ENCODE measurements at regions not wholly inside any gene's neighbourhood (a gene's known extent, or its start where the extent isn't known, plus 50 kb on each side); places are given as distances from the start of the nearest gene placed in this dataset.

GRCh38 chr7:25821225-25821624 lies 330.8 kb upstream of the NFE2L3 start:
- Histone ChIP-seq H3K4me3 (ENCODE audit: low read length) (no peak overlapping the region), H3K9me3 (ENCODE audit: low read depth, low read length) (no peaks in the 10 kb centered on the region), H3K4me1 (ENCODE audit: insufficient read depth, low read length) (no peaks in the 10 kb centered on the region), H3K27me3 (ENCODE audit: insufficient read depth, low read length) (peaks cover 7% of the 10 kb centered on the region)

- Histone ChIP-seq H3K9me3 (ENCODE audit: low read depth, low read length) (no peaks in the 10 kb centered on the region), H3K4me1 (ENCODE audit: insufficient read depth, low read length) (no peaks in the 10 kb centered on the region), H3K4me3 (ENCODE audit: low read length) (no peak overlapping the region), H3K27me3 (ENCODE audit: insufficient read depth, low read length) (peaks cover 7% of the 10 kb centered on the region)
Observed at GRCh38 chr7:25822823-25823222, 329.2 kb upstream of the NFE2L3 start.

GRCh38 chr7:25823571-25823970 lies 328.4 kb upstream of the NFE2L3 start:
- no peaks in the 10 kb centered on the region for H3K9me3 ChIP-seq (ENCODE audit: low read depth, low read length)
- H3K4me3 ChIP-seq (ENCODE audit: low read length) = no peak overlapping the region
- H3K4me1 ChIP-seq (ENCODE audit: insufficient read depth, low read length) = no peaks in the 10 kb centered on the region
- peaks cover 7% of the 10 kb centered on the region for H3K27me3 ChIP-seq (ENCODE audit: insufficient read depth, low read length)

- Histone ChIP-seq H3K9me3 (ENCODE audit: low read depth, low read length) (no peaks in the 10 kb centered on the region), H3K4me3 (ENCODE audit: low read length) (no peak overlapping the region)
Observed at GRCh38 chr7:25828468-25828867, 323.5 kb upstream of the NFE2L3 start.

GRCh38 chr7:25829663-25830062 lies 322.3 kb upstream of the NFE2L3 start:
- H3K4me3 ChIP-seq (ENCODE audit: low read length) = no peak overlapping the region
- no peaks in the 10 kb centered on the region for H3K9me3 ChIP-seq (ENCODE audit: low read depth, low read length)
- no peaks in the 10 kb centered on the region for H3K4me1 ChIP-seq (ENCODE audit: insufficient read depth, low read length)
- no peaks in the 10 kb centered on the region for H3K27me3 ChIP-seq (ENCODE audit: insufficient read depth, low read length)

More at GRCh38 chr7:25828468-25828867, 323.5 kb upstream of the NFE2L3 start:
- no peaks in the 10 kb centered on the region for H3K4me1 ChIP-seq (ENCODE audit: insufficient read depth, low read length)
- no peaks in the 10 kb centered on the region for H3K27me3 ChIP-seq (ENCODE audit: insufficient read depth, low read length)

- Histone ChIP-seq H3K4me3 (ENCODE audit: low read length) (no peak overlapping the region), H3K9me3 (ENCODE audit: low read depth, low read length) (no peaks in the 10 kb centered on the region), H3K27me3 (ENCODE audit: insufficient read depth, low read length) (no peaks in the 10 kb centered on the region), H3K4me1 (ENCODE audit: insufficient read depth, low read length) (no peaks in the 10 kb centered on the region)
Observed at GRCh38 chr7:25830215-25830614, 321.8 kb upstream of the NFE2L3 start.

- Histone ChIP-seq H3K27me3 (ENCODE audit: insufficient read depth, low read length) (no peaks in the 10 kb centered on the region), H3K4me3 (ENCODE audit: low read length) (no peak overlapping the region), H3K9me3 (ENCODE audit: low read depth, low read length) (no peaks in the 10 kb centered on the region), H3K4me1 (ENCODE audit: insufficient read depth, low read length) (no peaks in the 10 kb centered on the region)
Observed at GRCh38 chr7:25831062-25831691, 320.8 kb upstream of the NFE2L3 start.

GRCh38 chr7:25831831-25832411 lies 320.1 kb upstream of the NFE2L3 start:
- Histone ChIP-seq H3K9me3 (ENCODE audit: low read depth, low read length) (no peaks in the 10 kb centered on the region), H3K27me3 (ENCODE audit: insufficient read depth, low read length) (no peaks in the 10 kb centered on the region), H3K4me1 (ENCODE audit: insufficient read depth, low read length) (no peaks in the 10 kb centered on the region), H3K4me3 (ENCODE audit: low read length) (no peak overlapping the region)

- Histone ChIP-seq H3K4me3 (ENCODE audit: low read length) (no peak overlapping the region), H3K4me1 (ENCODE audit: insufficient read depth, low read length) (no peaks in the 10 kb centered on the region), H3K9me3 (ENCODE audit: low read depth, low read length) (no peaks in the 10 kb centered on the region), H3K27me3 (ENCODE audit: insufficient read depth, low read length) (no peaks in the 10 kb centered on the region)
Observed at GRCh38 chr7:25832456-25832855, 319.5 kb upstream of the NFE2L3 start.

GRCh38 chr7:25832929-25833328 lies 319.1 kb upstream of the NFE2L3 start:
- no peak overlapping the region for H3K4me3 ChIP-seq (ENCODE audit: low read length)
- no peaks in the 10 kb centered on the region for H3K9me3 ChIP-seq (ENCODE audit: low read depth, low read length)
- no peaks in the 10 kb centered on the region for H3K4me1 ChIP-seq (ENCODE audit: insufficient read depth, low read length)
- no peaks in the 10 kb centered on the region for H3K27me3 ChIP-seq (ENCODE audit: insufficient read depth, low read length)

GRCh38 chr7:25834050-25834449 lies 317.9 kb upstream of the NFE2L3 start:
- peaks cover 5% of the 10 kb centered on the region for H3K27me3 ChIP-seq (ENCODE audit: insufficient read depth, low read length)
- no peaks in the 10 kb centered on the region for H3K9me3 ChIP-seq (ENCODE audit: low read depth, low read length)
- H3K4me1 ChIP-seq (ENCODE audit: insufficient read depth, low read length) = no peaks in the 10 kb centered on the region
- H3K4me3 ChIP-seq (ENCODE audit: low read length) = no peak overlapping the region

GRCh38 chr7:25835197-25835596 lies 316.8 kb upstream of the NFE2L3 start:
- no peaks in the 10 kb centered on the region for H3K9me3 ChIP-seq (ENCODE audit: low read depth, low read length)
- no peaks in the 10 kb centered on the region for H3K4me1 ChIP-seq (ENCODE audit: insufficient read depth, low read length)
- peaks cover 7% of the 10 kb centered on the region for H3K27me3 ChIP-seq (ENCODE audit: insufficient read depth, low read length)
- H3K4me3 ChIP-seq (ENCODE audit: low read length) = no peak overlapping the region

- Histone ChIP-seq H3K9me3 (ENCODE audit: low read depth, low read length) (no peaks in the 10 kb centered on the region), H3K4me3 (ENCODE audit: low read length) (no peak overlapping the region), H3K27me3 (ENCODE audit: insufficient read depth, low read length) (peaks cover 7% of the 10 kb centered on the region), H3K4me1 (ENCODE audit: insufficient read depth, low read length) (no peaks in the 10 kb centered on the region)
Observed at GRCh38 chr7:25839084-25839769, 312.8 kb upstream of the NFE2L3 start.

- no peaks in the 10 kb centered on the region for H3K9me3 ChIP-seq (ENCODE audit: low read depth, low read length)
- H3K27me3 ChIP-seq (ENCODE audit: insufficient read depth, low read length) = peaks cover 8% of the 10 kb centered on the region
- no peaks in the 10 kb centered on the region for H3K4me1 ChIP-seq (ENCODE audit: insufficient read depth, low read length)
- H3K4me3 ChIP-seq (ENCODE audit: low read length) = no peak overlapping the region
Observed at GRCh38 chr7:25840209-25840792, 311.7 kb upstream of the NFE2L3 start.

GRCh38 chr7:25841575-25841974 lies 310.4 kb upstream of the NFE2L3 start:
- H3K27me3 ChIP-seq (ENCODE audit: insufficient read depth, low read length) = peaks cover 18% of the 10 kb centered on the region
- no peaks in the 10 kb centered on the region for H3K4me1 ChIP-seq (ENCODE audit: insufficient read depth, low read length)
- no peaks in the 10 kb centered on the region for H3K9me3 ChIP-seq (ENCODE audit: low read depth, low read length)
- no peak overlapping the region for H3K4me3 ChIP-seq (ENCODE audit: low read length)

All from mononuclear cell (primary cell).